Endodermal cell (in vitro differentiated cells): ENCODE measurements at regions not wholly inside any gene's neighbourhood (a gene's known extent, or its start where the extent isn't known, plus 50 kb on each side); places are given as distances from the start of the nearest gene placed in this dataset.

ENCODE experiments used
- DNase-seq: peaks from one replicate; pipeline ENCODE4 v3.0.0-alpha.2; 2017
- H3K27ac ChIP-seq: 2 replicates; pipeline ENCODE4 v1.5.1; 2013; ENCODE audit warnings: mild to moderate bottlenecking, low read depth, low read length, moderate library complexity
- H3K27me3 ChIP-seq: 2 replicates; pipeline ENCODE4 v1.6.1; 2013; ENCODE audit warnings: mild to moderate bottlenecking, low read length, moderate library complexity; ENCODE audit not compliant: insufficient read depth, control insufficient read depth, poor library complexity, severe bottlenecking
- H3K36me3 ChIP-seq: 2 replicates; pipeline ENCODE4 v1.7.0; 2013; ENCODE audit warnings: mild to moderate bottlenecking, low read length, moderate library complexity; ENCODE audit not compliant: control insufficient read depth, insufficient read depth
- H3K4me1 ChIP-seq: one replicate; pipeline ENCODE4 v1.7.0; 2013; ENCODE audit warnings: low read length; ENCODE audit not compliant: control insufficient read depth, insufficient read depth
- H3K4me3 ChIP-seq: 2 replicates; pipeline ENCODE4 v1.5.1; 2013; ENCODE audit warnings: mild to moderate bottlenecking, low read length, moderate library complexity
- H3K9ac ChIP-seq: 2 replicates; pipeline ENCODE4 v1.6.1; 2013; ENCODE audit warnings: mild to moderate bottlenecking, low read length, moderate library complexity; ENCODE audit not compliant: poor library complexity, severe bottlenecking; ENCODE audit errors: extremely low read depth
- H3K9me3 ChIP-seq: 2 replicates; pipeline ENCODE4 v1.6.1; 2013; ENCODE audit warnings: mild to moderate bottlenecking, low read length, moderate library complexity; ENCODE audit not compliant: control insufficient read depth
- H3K27ac Mint-ChIP-seq: 2 replicates; pipeline ENCODE4 v1.8.0; 2020; ENCODE audit warnings: mixed read lengths
- H3K27me3 Mint-ChIP-seq: 2 replicates; pipeline ENCODE4 v1.8.0; 2021; ENCODE audit warnings: mild to moderate bottlenecking, mixed read lengths; ENCODE audit not compliant: insufficient read depth
- H3K36me3 Mint-ChIP-seq: 2 replicates; pipeline ENCODE4 v1.8.0; 2020; ENCODE audit warnings: low read depth, mixed read lengths
- H3K4me1 Mint-ChIP-seq: 2 replicates; pipeline ENCODE4 v1.8.0; 2020; ENCODE audit warnings: mixed read lengths
- H3K4me3 Mint-ChIP-seq: 2 replicates; pipeline ENCODE4 v1.8.0; 2020; ENCODE audit warnings: mild to moderate bottlenecking, moderate library complexity, mixed read lengths
- H3K9me3 Mint-ChIP-seq: 2 replicates; pipeline ENCODE4 v1.8.0; 2020; ENCODE audit warnings: mild to moderate bottlenecking, mixed read lengths
- WGBS, 2 experiments: methylation state at CpG; one replicate each; pipeline versions ENCODE4 v1.1.5 to v1.1.7; 2013; ENCODE audit warnings: missing lambda C conversion rate in 2 of 2, mixed read lengths in 1 of 2; ENCODE audit not compliant: insufficient coverage in 1 of 2, insufficient read length in 1 of 2; 5-methylcytosine and 5-hydroxymethylcytosine counted together
- TF ChIP-seq, protein P1 (sequence below): fragments of 200-600 bp; sonication (generic); conservative IDR thresholded peaks from 2 replicates; pipeline ENCODE4 v1.5.0; 2021; ENCODE audit warnings: antibody characterized with exemption, mild to moderate bottlenecking

DNA sequence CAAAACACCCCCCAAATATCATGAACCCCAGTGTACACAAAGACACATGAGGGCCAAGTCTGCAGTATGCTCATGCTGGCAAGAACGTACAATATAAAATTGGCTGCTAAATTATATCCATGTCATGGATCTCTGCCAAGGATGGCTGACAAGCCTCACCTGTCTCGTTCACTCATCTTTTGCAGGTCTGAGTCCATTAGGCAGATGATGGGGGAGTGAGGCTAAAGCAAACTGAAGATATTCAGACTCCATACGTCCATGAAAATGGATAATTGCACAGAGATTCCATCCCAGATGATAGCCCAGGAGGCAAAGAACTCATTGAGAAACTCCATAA lies 122.3 kb upstream of the PTPRG start:
- no peaks in the 10 kb centered on the region for H3K36me3 ChIP-seq
- Mint-ChIP-seq H3K4me3 (no peak overlapping the region), H3K27me3 (no peaks in the 10 kb centered on the region), H3K27ac (no peak overlapping the region), H3K9me3 (peaks cover 20% of the 10 kb centered on the region), H3K4me1 (peaks cover 4% of the 10 kb centered on the region), H3K36me3 (no peaks in the 10 kb centered on the region)
- no peak overlapping the region for H3K27ac ChIP-seq
- H3K27me3 ChIP-seq, result no peaks in the 10 kb centered on the region
- WGBS, 2 experiments, result 75 to 81% methylated on average over 2 to 3 of the region's 3 CpGs
- no peak overlapping the region for H3K9ac ChIP-seq
- TF ChIP-seq, protein P1, sequence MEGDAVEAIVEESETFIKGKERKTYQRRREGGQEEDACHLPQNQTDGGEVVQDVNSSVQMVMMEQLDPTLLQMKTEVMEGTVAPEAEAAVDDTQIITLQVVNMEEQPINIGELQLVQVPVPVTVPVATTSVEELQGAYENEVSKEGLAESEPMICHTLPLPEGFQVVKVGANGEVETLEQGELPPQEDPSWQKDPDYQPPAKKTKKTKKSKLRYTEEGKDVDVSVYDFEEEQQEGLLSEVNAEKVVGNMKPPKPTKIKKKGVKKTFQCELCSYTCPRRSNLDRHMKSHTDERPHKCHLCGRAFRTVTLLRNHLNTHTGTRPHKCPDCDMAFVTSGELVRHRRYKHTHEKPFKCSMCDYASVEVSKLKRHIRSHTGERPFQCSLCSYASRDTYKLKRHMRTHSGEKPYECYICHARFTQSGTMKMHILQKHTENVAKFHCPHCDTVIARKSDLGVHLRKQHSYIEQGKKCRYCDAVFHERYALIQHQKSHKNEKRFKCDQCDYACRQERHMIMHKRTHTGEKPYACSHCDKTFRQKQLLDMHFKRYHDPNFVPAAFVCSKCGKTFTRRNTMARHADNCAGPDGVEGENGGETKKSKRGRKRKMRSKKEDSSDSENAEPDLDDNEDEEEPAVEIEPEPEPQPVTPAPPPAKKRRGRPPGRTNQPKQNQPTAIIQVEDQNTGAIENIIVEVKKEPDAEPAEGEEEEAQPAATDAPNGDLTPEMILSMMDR, result no peak
- H3K4me1 ChIP-seq, result no peaks in the 10 kb centered on the region
- no peak for DNase-seq
- no peak overlapping the region for H3K4me3 ChIP-seq
- no peaks in the 10 kb centered on the region for H3K9me3 ChIP-seq

DNA sequence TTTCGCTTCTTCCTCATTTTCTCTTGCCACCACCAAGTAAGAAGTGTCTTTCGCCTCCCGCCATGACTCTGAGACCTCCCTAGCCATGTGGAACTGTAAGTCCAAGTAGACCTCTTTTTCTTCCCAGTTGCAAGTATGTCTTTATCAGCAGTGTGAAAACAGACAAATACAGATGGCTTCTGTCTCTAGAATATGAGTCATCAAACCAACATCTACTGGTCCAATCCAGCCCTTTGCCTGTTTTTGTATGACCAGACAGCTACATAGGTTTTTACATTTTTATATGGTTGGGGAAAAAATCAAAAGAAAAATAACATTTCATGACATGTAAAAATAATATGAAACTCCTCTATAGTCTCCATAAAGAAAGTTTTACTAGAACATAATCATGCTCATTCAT lies 118.7 kb upstream of the PTPRG start:
- 91% methylated on average over 3 of the region's 3 CpGs; no CpG with 5 or more reads in 1 of the 2 experiments for WGBS, 2 experiments
- Mint-ChIP-seq H3K9me3 (no peaks in the 10 kb centered on the region), H3K27me3 (no peaks in the 10 kb centered on the region), H3K27ac (no peak overlapping the region), H3K36me3 (no peaks in the 10 kb centered on the region), H3K4me1 (peaks cover 4% of the 10 kb centered on the region), H3K4me3 (no peak overlapping the region)
- Histone ChIP-seq H3K9me3 (no peaks in the 10 kb centered on the region), H3K27me3 (peaks cover 10% of the 10 kb centered on the region), H3K27ac (no peak overlapping the region), H3K4me1 (no peaks in the 10 kb centered on the region), H3K36me3 (no peaks in the 10 kb centered on the region), H3K9ac (no peak overlapping the region), H3K4me3 (no peak overlapping the region)
- TF ChIP-seq, protein P1, result no peak
- no peak for DNase-seq

DNA sequence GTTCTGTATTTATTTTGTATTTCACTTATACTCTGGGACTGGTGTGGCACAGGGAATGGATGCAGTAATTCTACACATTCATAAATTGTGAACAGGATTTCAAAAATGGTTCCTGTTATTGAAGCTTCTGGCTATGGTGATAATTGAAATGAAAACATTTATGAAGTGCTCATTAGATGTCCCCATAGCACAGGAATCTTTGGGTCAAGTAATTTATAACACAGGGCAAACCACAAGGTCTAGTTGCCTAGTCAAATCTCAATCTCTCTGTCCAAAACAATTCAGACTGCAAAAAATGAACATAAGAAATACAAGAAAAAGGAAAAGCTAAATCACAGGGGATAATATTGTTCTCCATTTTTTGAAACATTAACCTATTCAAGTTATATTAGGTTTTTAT lies 117.5 kb upstream of the PTPRG start:
- no peaks in the 10 kb centered on the region for H3K4me1 ChIP-seq
- TF ChIP-seq, protein P1, result no peak
- no peak overlapping the region for H3K27ac Mint-ChIP-seq
- no peak overlapping the region for H3K27ac ChIP-seq
- no peak overlapping the region for H3K4me3 ChIP-seq
- H3K27me3 Mint-ChIP-seq, result no peaks in the 10 kb centered on the region
- H3K36me3 Mint-ChIP-seq, result no peaks in the 10 kb centered on the region
- H3K27me3 ChIP-seq, result peaks cover 10% of the 10 kb centered on the region
- H3K4me1 Mint-ChIP-seq, result peaks cover 2% of the 10 kb centered on the region
- H3K9ac ChIP-seq, result no peak overlapping the region
- no peak for DNase-seq
- H3K36me3 ChIP-seq, result no peaks in the 10 kb centered on the region
- no peaks in the 10 kb centered on the region for H3K9me3 ChIP-seq
- H3K4me3 Mint-ChIP-seq, result no peak overlapping the region
- H3K9me3 Mint-ChIP-seq, result no peaks in the 10 kb centered on the region
